ENCODE measurements at regions not wholly inside any gene's neighbourhood (a gene's known extent, or its start where the extent isn't known, plus 50 kb on each side); places are given as distances from the start of the nearest gene placed in this dataset.

- TF ChIP-seq ZNF496 (CRISPR knock-in tag; IDR thresholded peaks at IDR 0.05; ENCODE audit: insufficient replicate concordance) (no peak), IRX3 (CRISPR knock-in tag; IDR thresholded peaks at IDR 0.05; ENCODE audit: borderline replicate concordance, low read depth) (no peak), ZNF263 (CRISPR knock-in tag; IDR thresholded peaks at IDR 0.05) (no peak), SRF (IDR thresholded peaks at IDR 0.05; ENCODE audit: low read depth, low read length) (no peak), GZF1 (CRISPR knock-in tag; IDR thresholded peaks at IDR 0.05) (no peak), PATZ1 (CRISPR knock-in tag; IDR thresholded peaks at IDR 0.05) (no peak), RFX5 (IDR thresholded peaks at IDR 0.05; ENCODE audit: low read depth, low read length) (no peak), SP4 (CRISPR knock-in tag; IDR thresholded peaks at IDR 0.05) (no peak), RXRA (CRISPR knock-in tag; IDR thresholded peaks at IDR 0.05) (no peak), CTCF (CRISPR knock-in tag; IDR thresholded peaks at IDR 0.05) (no peak)
Measured at GRCh38 chr11:104385884-104386283, 221.9 kb upstream of the PDGFD start.
